Smooth muscle cell (in vitro differentiated cells): ENCODE measurements at regions not wholly inside any gene's neighbourhood (a gene's known extent, or its start where the extent isn't known, plus 50 kb on each side); places are given as distances from the start of the nearest gene placed in this dataset.

Source experiments
- DNase-seq: peaks from one replicate; lab custom pipeline; 2025; ENCODE audit not compliant: unreplicated experiment; lab: John Stamatoyannopoulos, UW
- H2AFZ ChIP-seq: fragments of 200-600 bp; sonication (generic); 2 replicates; pipeline ENCODE4 v1.6.0; 2016; ENCODE audit warnings: antibody characterized with exemption, low read depth, mild to moderate bottlenecking
- H3F3A ChIP-seq: fragments of 200-600 bp; sonication (generic); 2 replicates; pipeline ENCODE4 v1.6.0; 2017; ENCODE audit warnings: antibody characterized with exemption, low read depth
- H3K27ac ChIP-seq: fragments of 200-600 bp; sonication (generic); 2 replicates; pipeline ENCODE4 v1.5.1; 2016; ENCODE audit warnings: low read depth, mild to moderate bottlenecking
- H3K27me3 ChIP-seq: fragments of 200-600 bp; sonication (generic); 2 replicates; pipeline ENCODE4 v1.6.1; 2016; ENCODE audit warnings: low read depth, mild to moderate bottlenecking
- H3K36me3 ChIP-seq: fragments of 200-600 bp; sonication (generic); 2 replicates; pipeline ENCODE4 v1.5.1; 2016; ENCODE audit warnings: low read depth
- H3K4me1 ChIP-seq: fragments of 200-600 bp; sonication (generic); 2 replicates; pipeline ENCODE4 v1.5.1; 2016; ENCODE audit warnings: low read depth
- H3K4me2 ChIP-seq: fragments of 200-600 bp; sonication (generic); 2 replicates; pipeline ENCODE4 v1.6.0; 2016; ENCODE audit warnings: mild to moderate bottlenecking
- H3K4me3 ChIP-seq: fragments of 200-600 bp; sonication (generic); 2 replicates; pipeline ENCODE4 v1.5.1; 2016; ENCODE audit warnings: mild to moderate bottlenecking
- H3K79me2 ChIP-seq: fragments of 200-600 bp; sonication (generic); 2 replicates; pipeline ENCODE4 v1.6.0; 2016; ENCODE audit warnings: low read depth, mild to moderate bottlenecking
- H3K9ac ChIP-seq: fragments of 200-600 bp; sonication (generic); 2 replicates; pipeline ENCODE4 v1.6.0; 2016; ENCODE audit warnings: low read depth
- H3K9me3 ChIP-seq: fragments of 200-600 bp; sonication (generic); replicated peaks from 2 replicates; pipeline ENCODE4 v1.5.1; 2016; ENCODE audit warnings: low read depth
- H4K20me1 ChIP-seq: fragments of 200-600 bp; sonication (generic); 2 replicates; pipeline ENCODE4 v1.6.0; 2016; ENCODE audit warnings: low read depth
- CTCF ChIP-seq: fragments of 200-600 bp; sonication (generic); IDR thresholded peaks from 2 replicates; pipeline ENCODE4 v1.5.1; 2017; ENCODE audit warnings: borderline replicate concordance, mild to moderate bottlenecking, antibody characterized with exemption; ENCODE audit not compliant: insufficient read depth, poor library complexity, severe bottlenecking
- WGBS: methylation state at CpG from one replicate; pipeline ENCODE4 v1.1.7; 2016; ENCODE audit warnings: low lambda C conversion rate; 5-methylcytosine and 5-hydroxymethylcytosine counted together

GRCh38 chr22:48891688-48892577 is 935.7 kb downstream of the BRD1 start:
- no peak for DNase-seq
- Histone ChIP-seq H3K9ac (no peak overlapping the region), H3K9me3 (no peaks in the 10 kb centered on the region), H3K4me2 (no peak overlapping the region), H4K20me1 (no peaks in the 10 kb centered on the region), H3F3A (no peaks in the 10 kb centered on the region), H3K27me3 (no peaks in the 10 kb centered on the region), H3K79me2 (no peaks in the 10 kb centered on the region), H3K4me3 (no peak overlapping the region), H2AFZ (no peak overlapping the region), H3K36me3 (no peaks in the 10 kb centered on the region), H3K4me1 (no peaks in the 10 kb centered on the region), H3K27ac (no peak overlapping the region)
- WGBS: 79% methylated on average over 9 of the region's 9 CpGs
- TF ChIP-seq CTCF: no peak

GRCh38 chr22:48890693-48891554 is 936.7 kb downstream of the BRD1 start:
- Histone ChIP-seq H3K36me3 (no peaks in the 10 kb centered on the region), H3K9ac (no peak overlapping the region), H3K27ac (no peak overlapping the region), H3K4me2 (no peak overlapping the region), H3K4me3 (no peak overlapping the region), H4K20me1 (no peaks in the 10 kb centered on the region), H3F3A (no peaks in the 10 kb centered on the region), H2AFZ (no peak overlapping the region), H3K27me3 (no peaks in the 10 kb centered on the region), H3K4me1 (no peaks in the 10 kb centered on the region), H3K79me2 (no peaks in the 10 kb centered on the region), H3K9me3 (no peaks in the 10 kb centered on the region)
- 89% methylated on average over 14 of the region's 14 CpGs for WGBS
- no peak for DNase-seq
- TF ChIP-seq CTCF: no peak

- Histone ChIP-seq H2AFZ (no peak overlapping the region), H3K4me3 (no peak overlapping the region), H3K27me3 (no peaks in the 10 kb centered on the region), H3K4me1 (no peaks in the 10 kb centered on the region), H3F3A (no peaks in the 10 kb centered on the region), H3K79me2 (no peaks in the 10 kb centered on the region), H3K9ac (no peak overlapping the region), H3K4me2 (no peak overlapping the region), H3K9me3 (no peaks in the 10 kb centered on the region), H3K36me3 (no peaks in the 10 kb centered on the region), H3K27ac (no peak overlapping the region), H4K20me1 (no peaks in the 10 kb centered on the region)
- no peak for TF ChIP-seq CTCF
- no peak for DNase-seq
- 81% methylated on average over 21 of the region's 22 CpGs for WGBS
These were observed 937.6 kb downstream of the BRD1 start for GRCh38 chr22:48889887-48890692.
